Nephron progenitor cell (in vitro differentiated cells): ENCODE measurements at regions not wholly inside any gene's neighbourhood (a gene's known extent, or its start where the extent isn't known, plus 50 kb on each side); places are given as distances from the start of the nearest gene placed in this dataset.
"Not testable (repeated sequence)": the region's sequence is repeated elsewhere in the genome, so short reads cannot be mapped to it uniquely, and the experiment has no call there.

Experiments
- DNase-seq: peaks from one replicate; pipeline ENCODE4 v3.0.0; 2021
- H3K27ac Mint-ChIP-seq: 2 replicates; pipeline ENCODE4 v1.8.0; 2021; ENCODE audit warnings: mild to moderate bottlenecking, moderate library complexity, mixed read lengths
- H3K27me3 Mint-ChIP-seq: 2 replicates; pipeline ENCODE4 v1.8.0; 2021; ENCODE audit warnings: mild to moderate bottlenecking, low read depth, mixed read lengths; ENCODE audit not compliant: poor library complexity
- H3K36me3 Mint-ChIP-seq: 2 replicates; pipeline ENCODE4 v1.8.0; 2021; ENCODE audit warnings: low read depth, mixed read lengths
- H3K4me1 Mint-ChIP-seq: 2 replicates; pipeline ENCODE4 v1.8.0; 2021; ENCODE audit warnings: mixed read lengths
- H3K4me3 Mint-ChIP-seq: 2 replicates; pipeline ENCODE4 v1.8.0; 2021; ENCODE audit warnings: mild to moderate bottlenecking, moderate library complexity, mixed read lengths
- H3K9me3 Mint-ChIP-seq: 2 replicates; pipeline ENCODE4 v1.8.0; 2021; ENCODE audit warnings: mild to moderate bottlenecking, moderate library complexity, mixed read lengths
- CTCF ChIP-seq: fragments of 200-600 bp; sonication (generic); IDR thresholded peaks from 2 replicates; pipeline ENCODE4 v1.5.0; 2021; ENCODE audit warnings: antibody characterized with exemption

GRCh38 chr5:98333921-98334320 is 439.5 kb upstream of the RGMB start:
- DNase-seq: no peak
- H3K4me1 Mint-ChIP-seq: no peaks in the 10 kb centered on the region
- H3K36me3 Mint-ChIP-seq: no peaks in the 10 kb centered on the region
- peaks cover 13% of the 10 kb centered on the region for H3K9me3 Mint-ChIP-seq
- H3K4me3 Mint-ChIP-seq: no peak overlapping the region
- H3K27me3 Mint-ChIP-seq: no peaks in the 10 kb centered on the region
- H3K27ac Mint-ChIP-seq: no peak overlapping the region
- no peak for TF ChIP-seq CTCF

- DNase-seq: no peak
- Mint-ChIP-seq H3K27ac (no peak overlapping the region), H3K4me1 (no peaks in the 10 kb centered on the region), H3K27me3 (peaks cover 2% of the 10 kb centered on the region), H3K9me3 (peaks cover 19% of the 10 kb centered on the region), H3K4me3 (no peak overlapping the region), H3K36me3 (no peaks in the 10 kb centered on the region)
- no peak for TF ChIP-seq CTCF
These were observed 438.5 kb upstream of the RGMB start for GRCh38 chr5:98334946-98335345.

- peaks cover 2% of the 10 kb centered on the region for H3K27me3 Mint-ChIP-seq
- H3K4me1 Mint-ChIP-seq: no peaks in the 10 kb centered on the region
- peaks cover 28% of the 10 kb centered on the region for H3K9me3 Mint-ChIP-seq
- no peak for TF ChIP-seq CTCF
- no peak overlapping the region for H3K4me3 Mint-ChIP-seq
- no peak overlapping the region for H3K27ac Mint-ChIP-seq
- H3K36me3 Mint-ChIP-seq: no peaks in the 10 kb centered on the region
- DNase-seq: no peak
These were observed 434.2 kb upstream of the RGMB start for GRCh38 chr5:98339141-98339848.

GRCh38 chr5:98341038-98342032 is 432.1 kb upstream of the RGMB start:
- no peak overlapping the region for H3K27ac Mint-ChIP-seq

GRCh38 chr5:98342958-98343660 is 430.4 kb upstream of the RGMB start:
- H3K27me3 Mint-ChIP-seq, H3K36me3 Mint-ChIP-seq, H3K4me1 Mint-ChIP-seq, H3K4me3 Mint-ChIP-seq, H3K27ac Mint-ChIP-seq, DNase-seq: not testable (repeated sequence)
- peaks cover 45% of the 10 kb centered on the region for H3K9me3 Mint-ChIP-seq

More at GRCh38 chr5:98341038-98342032, 432.1 kb upstream of the RGMB start:
- DNase-seq: no peak
- TF ChIP-seq CTCF: no peak
- Mint-ChIP-seq H3K9me3 (peaks cover 36% of the 10 kb centered on the region), H3K4me3 (no peak overlapping the region), H3K4me1 (no peaks in the 10 kb centered on the region), H3K27me3 (peaks cover 2% of the 10 kb centered on the region), H3K36me3 (no peaks in the 10 kb centered on the region)
